OCI-LY1 (cell line): ENCODE measurements at regions not wholly inside any gene's neighbourhood (a gene's known extent, or its start where the extent isn't known, plus 50 kb on each side); places are given as distances from the start of the nearest gene placed in this dataset.

Source experiments
- H2AFZ ChIP-seq: fragments of 200-600 bp; sonication (generic), shearing (Covaris generic); 2 replicates; pipeline ENCODE4 v1.6.0; 2014; ENCODE audit warnings: antibody characterized with exemption, mild to moderate bottlenecking, low read length
- H3F3A ChIP-seq: fragments of 200-600 bp; sonication (generic), shearing (Covaris generic); 2 replicates; pipeline ENCODE4 v1.6.0; 2014; ENCODE audit warnings: mild to moderate bottlenecking, antibody characterized with exemption, low read length, moderate library complexity; ENCODE audit not compliant: insufficient read depth
- H3K27ac ChIP-seq: fragments of 200-600 bp; sonication (generic); 2 replicates; pipeline ENCODE4 v1.5.1; 2014; ENCODE audit warnings: low read length, mixed run types, mild to moderate bottlenecking, low read depth; ENCODE audit not compliant: poor library complexity, severe bottlenecking
- H3K27me3 ChIP-seq: fragments of 200-600 bp; sonication (generic); 2 replicates; pipeline ENCODE4 v1.6.0; 2014; ENCODE audit warnings: antibody characterized with exemption, mild to moderate bottlenecking, low read length, moderate library complexity; ENCODE audit not compliant: insufficient read depth
- H3K36me3 ChIP-seq: fragments of 200-600 bp; sonication (generic); 2 replicates; pipeline ENCODE4 v1.6.1; 2014; ENCODE audit warnings: mild to moderate bottlenecking, antibody characterized with exemption, low read length, moderate library complexity, mixed read lengths; ENCODE audit not compliant: insufficient read depth
- H3K4me1 ChIP-seq: fragments of 200-600 bp; sonication (generic); 2 replicates; pipeline ENCODE4 v1.5.1; 2014; ENCODE audit warnings: mild to moderate bottlenecking, low read length, moderate library complexity; ENCODE audit not compliant: insufficient read depth, severe bottlenecking
- H3K4me2 ChIP-seq: fragments of 200-600 bp; sonication (generic), shearing (Covaris generic); 2 replicates; pipeline ENCODE4 v1.6.1; 2014; ENCODE audit warnings: low read length
- H3K4me3 ChIP-seq: fragments of 200-600 bp; sonication (generic); 2 replicates; pipeline ENCODE4 v1.5.1; 2014; ENCODE audit warnings: low read length, low read depth, mild to moderate bottlenecking, mixed read lengths; ENCODE audit not compliant: poor library complexity, severe bottlenecking
- H3K79me2 ChIP-seq: fragments of 200-600 bp; shearing (Covaris generic); 2 replicates; pipeline ENCODE4 v1.6.1; 2016; ENCODE audit warnings: mixed run types, low read length, mixed read lengths; ENCODE audit not compliant: insufficient read depth
- H3K9ac ChIP-seq: fragments of 200-600 bp; sonication (generic), shearing (Covaris generic); 2 replicates; pipeline ENCODE4 v1.6.1; 2014; ENCODE audit warnings: mild to moderate bottlenecking, low read length, mixed read lengths
- H3K9me2 ChIP-seq: fragments of 200-600 bp; sonication (generic), shearing (Covaris generic); 2 replicates; pipeline ENCODE4 v1.6.1; 2014; ENCODE audit warnings: low read depth, mild to moderate bottlenecking, low read length, mixed read lengths
- H3K9me3 ChIP-seq: fragments of 200-600 bp; shearing (Covaris generic); 2 replicates; pipeline ENCODE4 v1.6.1; 2014; ENCODE audit warnings: low read length, mixed read lengths
- H4K20me1 ChIP-seq: fragments of 200-600 bp; sonication (generic), shearing (Covaris generic); 2 replicates; pipeline ENCODE4 v1.6.0; 2016; ENCODE audit warnings: mild to moderate bottlenecking, low read length; ENCODE audit not compliant: insufficient read depth
- EZH2 ChIP-seq: fragments of 200-600 bp; sonication (generic), shearing (Covaris generic); IDR thresholded peaks from 2 replicates; pipeline ENCODE4 v1.8.0; 2017; ENCODE audit warnings: borderline replicate concordance, mixed run types, mild to moderate bottlenecking, antibody characterized with exemption, low read length, moderate library complexity, mixed read lengths
- TF ChIP-seq, protein P1 (sequence below): fragments of 200-600 bp; sonication (generic), shearing (Covaris generic); IDR thresholded peaks from 2 replicates; pipeline ENCODE4 v1.5.1; 2017; ENCODE audit warnings: mild to moderate bottlenecking, antibody characterized with exemption, low read length, moderate library complexity, mixed read lengths

DNA sequence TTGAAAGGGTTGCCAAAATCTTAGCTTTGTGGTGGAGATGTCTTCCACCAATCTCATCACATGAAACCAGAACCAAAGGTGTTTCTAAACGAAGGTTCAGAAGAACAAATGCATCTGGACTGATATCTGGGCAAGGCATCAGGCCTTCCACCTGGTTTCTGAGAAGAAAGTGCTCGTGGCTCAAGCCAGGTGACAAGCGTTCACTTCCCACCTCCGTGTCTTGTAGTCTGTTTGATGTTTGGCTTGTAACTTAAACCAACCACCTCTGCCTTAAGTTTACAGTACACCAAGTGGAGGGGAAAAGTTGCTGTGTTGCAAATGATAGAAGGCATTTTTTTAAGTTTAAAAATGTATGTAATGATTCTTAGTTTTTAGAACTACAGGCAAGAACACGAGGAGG, 66.9 kb upstream of the MAP3K7 start:
- no peaks in the 10 kb centered on the region for H3K27me3 ChIP-seq
- no peaks in the 10 kb centered on the region for H3K79me2 ChIP-seq
- H3K27ac ChIP-seq: no peak overlapping the region
- H2AFZ ChIP-seq: no peak overlapping the region
- TF ChIP-seq, protein P1, sequence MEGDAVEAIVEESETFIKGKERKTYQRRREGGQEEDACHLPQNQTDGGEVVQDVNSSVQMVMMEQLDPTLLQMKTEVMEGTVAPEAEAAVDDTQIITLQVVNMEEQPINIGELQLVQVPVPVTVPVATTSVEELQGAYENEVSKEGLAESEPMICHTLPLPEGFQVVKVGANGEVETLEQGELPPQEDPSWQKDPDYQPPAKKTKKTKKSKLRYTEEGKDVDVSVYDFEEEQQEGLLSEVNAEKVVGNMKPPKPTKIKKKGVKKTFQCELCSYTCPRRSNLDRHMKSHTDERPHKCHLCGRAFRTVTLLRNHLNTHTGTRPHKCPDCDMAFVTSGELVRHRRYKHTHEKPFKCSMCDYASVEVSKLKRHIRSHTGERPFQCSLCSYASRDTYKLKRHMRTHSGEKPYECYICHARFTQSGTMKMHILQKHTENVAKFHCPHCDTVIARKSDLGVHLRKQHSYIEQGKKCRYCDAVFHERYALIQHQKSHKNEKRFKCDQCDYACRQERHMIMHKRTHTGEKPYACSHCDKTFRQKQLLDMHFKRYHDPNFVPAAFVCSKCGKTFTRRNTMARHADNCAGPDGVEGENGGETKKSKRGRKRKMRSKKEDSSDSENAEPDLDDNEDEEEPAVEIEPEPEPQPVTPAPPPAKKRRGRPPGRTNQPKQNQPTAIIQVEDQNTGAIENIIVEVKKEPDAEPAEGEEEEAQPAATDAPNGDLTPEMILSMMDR: no peak
- no peak for TF ChIP-seq EZH2
- H4K20me1 ChIP-seq: no peaks in the 10 kb centered on the region
- H3K36me3 ChIP-seq: no peaks in the 10 kb centered on the region
- no peaks in the 10 kb centered on the region for H3K9me3 ChIP-seq
- no peak overlapping the region for H3K4me3 ChIP-seq
- no peak overlapping the region for H3K4me2 ChIP-seq
- H3K9me2 ChIP-seq: no peaks in the 10 kb centered on the region
- H3K9ac ChIP-seq: no peak overlapping the region
- H3K4me1 ChIP-seq: no peaks in the 10 kb centered on the region
- no peaks in the 10 kb centered on the region for H3F3A ChIP-seq

DNA sequence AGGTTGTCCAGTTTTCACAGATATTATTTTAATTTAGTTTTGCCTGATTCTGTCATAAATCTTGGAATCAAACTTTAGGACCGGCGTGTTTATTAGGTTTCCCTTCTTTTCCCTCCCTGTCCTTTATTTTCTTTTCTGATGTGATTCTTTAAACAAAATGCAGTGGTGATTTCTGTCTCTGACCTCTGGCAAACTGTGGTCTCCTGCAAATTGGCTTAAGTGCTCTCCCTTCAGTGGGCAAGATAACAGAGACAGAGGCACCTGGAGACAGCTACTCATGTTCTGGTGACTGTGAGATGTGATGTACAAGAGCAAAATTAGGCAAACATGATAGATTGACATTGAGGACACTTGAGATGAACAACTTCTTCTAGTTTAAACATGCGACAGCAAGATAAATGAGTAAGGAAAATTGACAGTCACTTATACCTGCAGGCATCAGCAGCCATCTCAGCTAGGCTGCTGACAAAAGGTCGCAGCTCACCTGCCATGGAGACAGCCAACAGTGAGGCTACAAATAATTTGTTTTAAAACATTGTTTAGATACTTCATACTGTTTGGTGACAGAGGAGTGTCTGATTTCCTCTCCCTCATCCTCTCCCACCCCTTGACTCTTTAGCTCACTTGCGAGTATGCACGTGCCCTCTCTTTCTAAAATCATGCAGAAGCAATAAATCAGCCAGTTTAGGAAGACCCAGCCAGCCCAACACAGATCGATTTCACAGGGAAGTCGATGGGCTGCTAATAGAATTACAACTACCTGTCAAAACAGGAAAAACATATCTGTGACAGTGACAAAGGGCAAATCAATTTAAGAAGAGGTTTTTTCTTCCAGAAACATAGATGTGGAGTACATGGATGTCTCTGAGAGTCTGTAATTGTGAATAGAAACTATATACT, 63.4 kb upstream of the MAP3K7 start:
- H4K20me1 ChIP-seq: no peaks in the 10 kb centered on the region
- H3K4me2 ChIP-seq: no peak overlapping the region
- no peak overlapping the region for H3K4me3 ChIP-seq
- H3K36me3 ChIP-seq: no peaks in the 10 kb centered on the region
- TF ChIP-seq EZH2: no peak
- TF ChIP-seq, protein P1: no peak
- H3K9ac ChIP-seq: no peak overlapping the region
- H3F3A ChIP-seq: no peaks in the 10 kb centered on the region
- H3K27me3 ChIP-seq: no peaks in the 10 kb centered on the region
- H3K27ac ChIP-seq: no peak overlapping the region
- H3K79me2 ChIP-seq: no peaks in the 10 kb centered on the region
- no peak overlapping the region for H2AFZ ChIP-seq
- H3K4me1 ChIP-seq: no peaks in the 10 kb centered on the region
- H3K9me2 ChIP-seq: no peaks in the 10 kb centered on the region
- H3K9me3 ChIP-seq: no peaks in the 10 kb centered on the region

DNA sequence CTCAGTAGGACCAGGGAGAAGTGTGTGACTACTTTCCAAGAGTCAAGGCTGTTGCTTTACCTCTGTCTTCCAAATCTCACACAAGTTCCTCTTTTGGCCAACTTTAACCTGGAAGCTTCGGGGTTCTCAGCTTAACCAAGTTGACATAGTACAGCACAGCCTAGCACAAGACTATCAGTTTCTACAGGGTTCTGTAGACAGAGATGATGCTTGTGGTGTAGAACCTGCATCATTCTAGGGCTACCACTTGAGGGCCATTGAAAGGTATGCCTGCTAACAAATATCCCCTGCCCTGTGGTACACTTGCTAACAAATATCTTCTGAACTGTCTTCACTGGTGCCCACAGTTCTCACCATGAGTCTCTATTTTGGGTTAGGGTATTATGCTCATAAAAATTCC, 62.0 kb upstream of the MAP3K7 start:
- H4K20me1 ChIP-seq: no peaks in the 10 kb centered on the region
- no peaks in the 10 kb centered on the region for H3F3A ChIP-seq
- H3K4me2 ChIP-seq: no peak overlapping the region
- H3K27ac ChIP-seq: no peak overlapping the region
- H3K27me3 ChIP-seq: no peaks in the 10 kb centered on the region
- H2AFZ ChIP-seq: no peak overlapping the region
- no peaks in the 10 kb centered on the region for H3K9me3 ChIP-seq
- H3K4me3 ChIP-seq: no peak overlapping the region
- H3K36me3 ChIP-seq: no peaks in the 10 kb centered on the region
- H3K9me2 ChIP-seq: no peaks in the 10 kb centered on the region
- H3K4me1 ChIP-seq: no peaks in the 10 kb centered on the region
- H3K9ac ChIP-seq: no peak overlapping the region
- no peaks in the 10 kb centered on the region for H3K79me2 ChIP-seq
- TF ChIP-seq EZH2: no peak
- TF ChIP-seq, protein P1: no peak
